Hepatocyte (in vitro differentiated cells): ENCODE measurements at regions not wholly inside any gene's neighbourhood (a gene's known extent, or its start where the extent isn't known, plus 50 kb on each side); places are given as distances from the start of the nearest gene placed in this dataset.

ENCODE experiments used
- DNase-seq: peaks from one replicate; pipeline ENCODE4 v3.0.0-alpha.2; 2016; ENCODE audit warnings: low spot score
- H2AFZ ChIP-seq: fragments of 200-600 bp; sonication (generic); 2 replicates; pipeline ENCODE4 v1.6.0; 2016; ENCODE audit warnings: antibody characterized with exemption, mild to moderate bottlenecking
- H3K27ac ChIP-seq: fragments of 200-600 bp; sonication (generic); 2 replicates; pipeline ENCODE4 v1.5.1; 2016; ENCODE audit warnings: mild to moderate bottlenecking
- H3K27me3 ChIP-seq: fragments of 200-600 bp; sonication (generic); 2 replicates; pipeline ENCODE4 v1.6.1; 2016
- H3K36me3 ChIP-seq: fragments of 200-600 bp; sonication (generic); replicated peaks from 2 replicates; pipeline ENCODE4 v1.5.1; 2016; ENCODE audit warnings: low read depth; ENCODE audit not compliant: insufficient read depth
- H3K4me1 ChIP-seq: fragments of 200-600 bp; sonication (generic); 2 replicates; pipeline ENCODE4 v1.5.1; 2016; ENCODE audit warnings: mild to moderate bottlenecking, moderate library complexity; ENCODE audit not compliant: insufficient read depth
- H3K4me2 ChIP-seq: fragments of 200-600 bp; sonication (generic); 2 replicates; pipeline ENCODE4 v1.6.0; 2016
- H3K4me3 ChIP-seq: fragments of 200-600 bp; sonication (generic); 2 replicates; pipeline ENCODE4 v1.5.1; 2016; ENCODE audit warnings: mild to moderate bottlenecking
- H3K79me2 ChIP-seq: fragments of 200-600 bp; sonication (generic); 2 replicates; pipeline ENCODE4 v1.6.0; 2017; ENCODE audit warnings: mild to moderate bottlenecking
- H3K9me2 ChIP-seq: fragments of 200-600 bp; sonication (generic); replicated peaks from 2 replicates; pipeline ENCODE4 v1.6.0; 2017; ENCODE audit warnings: mild to moderate bottlenecking; ENCODE audit not compliant: insufficient read depth
- H3K9me3 ChIP-seq: fragments of 200-600 bp; sonication (generic); 2 replicates; pipeline ENCODE4 v1.5.1; 2016; ENCODE audit warnings: low read depth, mild to moderate bottlenecking
- H4K20me1 ChIP-seq: fragments of 200-600 bp; sonication (generic); 2 replicates; pipeline ENCODE4 v1.6.0; 2016; ENCODE audit warnings: mild to moderate bottlenecking; ENCODE audit not compliant: insufficient read depth, poor library complexity, severe bottlenecking
- CTCF ChIP-seq: fragments of 200-600 bp; sonication (generic); IDR thresholded peaks from 2 replicates; pipeline ENCODE4 v1.5.1; 2016; ENCODE audit warnings: antibody characterized with exemption, mild to moderate bottlenecking; ENCODE audit not compliant: poor library complexity
- EZH2 ChIP-seq: fragments of 200-600 bp; sonication (generic); IDR thresholded peaks from 2 replicates; pipeline ENCODE4 v1.6.1; 2016; ENCODE audit warnings: antibody characterized with exemption, mild to moderate bottlenecking, borderline replicate concordance
- EZH2phosphoT487 ChIP-seq: fragments of 200-600 bp; sonication (generic); IDR thresholded peaks from one replicate; pipeline ENCODE4 v1.6.1; 2018; ENCODE audit warnings: antibody characterized with exemption, mild to moderate bottlenecking, low read depth, moderate library complexity; ENCODE audit not compliant: unreplicated experiment, severe bottlenecking
- WGBS: methylation state at CpG from one replicate; pipeline ENCODE4 v1.1.6; 2016; ENCODE audit warnings: low lambda C conversion rate; ENCODE audit errors: missing lambda C conversion rate; 5-methylcytosine and 5-hydroxymethylcytosine counted together

DNA sequence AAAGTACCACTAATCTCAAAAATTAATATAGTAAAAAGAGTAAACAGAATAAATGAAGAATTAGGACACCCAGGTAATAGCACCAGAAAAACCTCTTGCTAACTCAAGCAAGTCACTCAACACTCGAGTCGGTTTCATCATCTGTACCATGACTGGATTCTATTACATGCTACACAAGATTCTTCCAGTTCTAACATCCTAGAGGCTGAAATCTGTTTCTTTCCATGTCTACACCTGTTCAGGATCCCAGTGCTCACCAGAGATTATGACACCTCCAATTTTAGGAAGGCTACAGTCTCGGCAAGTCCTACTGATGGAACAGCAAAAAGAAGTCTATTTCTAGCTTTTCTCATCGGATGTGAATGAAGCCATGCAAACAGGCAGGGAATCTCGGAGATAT lies 95.3 kb upstream of the ANK3 start:
- H3K4me2 ChIP-seq = no peak overlapping the region
- no peak for DNase-seq
- no peaks in the 10 kb centered on the region for H4K20me1 ChIP-seq
- H3K36me3 ChIP-seq = no peaks in the 10 kb centered on the region
- TF ChIP-seq EZH2 (no peak), EZH2phosphoT487 (no peak), CTCF (no peak)
- H3K4me3 ChIP-seq = no peak overlapping the region
- H3K79me2 ChIP-seq = no peaks in the 10 kb centered on the region
- H3K9me2 ChIP-seq = no peaks in the 10 kb centered on the region
- H3K4me1 ChIP-seq = peaks cover 14% of the 10 kb centered on the region
- no peaks in the 10 kb centered on the region for H3K27me3 ChIP-seq
- WGBS = 93% methylated on average over 5 of the region's 5 CpGs
- H3K27ac ChIP-seq = no peak overlapping the region
- H3K9me3 ChIP-seq = no peaks in the 10 kb centered on the region
- no peak overlapping the region for H2AFZ ChIP-seq

DNA sequence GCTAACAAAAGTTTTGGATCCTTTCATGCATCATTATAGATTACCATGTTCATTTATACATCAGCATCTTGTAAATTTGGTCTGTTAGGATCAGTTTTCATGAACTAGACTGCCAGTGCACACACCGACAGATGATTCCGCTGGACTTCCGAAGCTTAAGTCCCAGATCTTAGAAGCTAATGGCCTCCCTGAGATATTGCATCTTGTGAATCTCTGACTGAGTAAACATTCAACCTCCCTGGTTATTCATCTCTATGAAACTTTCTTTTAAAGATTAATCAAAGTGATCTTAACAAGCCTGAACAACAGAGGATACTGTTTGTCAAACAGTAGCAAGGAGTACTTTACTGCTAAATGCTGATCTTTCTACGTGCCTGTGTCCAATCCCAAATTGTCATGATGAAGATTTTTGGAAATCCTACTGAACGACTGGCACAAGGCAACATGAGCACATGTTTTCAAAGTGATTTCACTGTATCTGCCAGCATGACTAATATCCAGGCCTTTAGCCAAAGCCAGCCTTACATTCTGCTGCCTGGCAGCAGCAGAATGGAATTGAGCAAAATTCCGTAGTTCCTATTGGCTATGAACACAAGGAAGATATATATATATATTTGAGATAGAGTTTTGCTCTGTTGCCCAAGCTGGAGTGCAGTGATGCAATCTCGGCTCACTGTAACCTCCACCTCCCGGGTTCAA lies 91.3 kb upstream of the ANK3 start:
- Histone ChIP-seq H3K27ac (peak overlapping the region; percentile 6), H3K9me2 (no peaks in the 10 kb centered on the region), H2AFZ (peak overlapping the region; percentile 1), H3K4me1 (peaks cover 18% of the 10 kb centered on the region), H3K79me2 (no peaks in the 10 kb centered on the region), H3K4me3 (no peak overlapping the region), H4K20me1 (no peaks in the 10 kb centered on the region), H3K9me3 (no peaks in the 10 kb centered on the region), H3K36me3 (no peaks in the 10 kb centered on the region), H3K4me2 (peak overlapping the region; percentile 54), H3K27me3 (no peaks in the 10 kb centered on the region)
- DNase-seq = peak; percentile 60
- TF ChIP-seq EZH2phosphoT487 (no peak), EZH2 (no peak), CTCF (no peak)
- WGBS = 40% methylated on average over 8 of the region's 8 CpGs

DNA sequence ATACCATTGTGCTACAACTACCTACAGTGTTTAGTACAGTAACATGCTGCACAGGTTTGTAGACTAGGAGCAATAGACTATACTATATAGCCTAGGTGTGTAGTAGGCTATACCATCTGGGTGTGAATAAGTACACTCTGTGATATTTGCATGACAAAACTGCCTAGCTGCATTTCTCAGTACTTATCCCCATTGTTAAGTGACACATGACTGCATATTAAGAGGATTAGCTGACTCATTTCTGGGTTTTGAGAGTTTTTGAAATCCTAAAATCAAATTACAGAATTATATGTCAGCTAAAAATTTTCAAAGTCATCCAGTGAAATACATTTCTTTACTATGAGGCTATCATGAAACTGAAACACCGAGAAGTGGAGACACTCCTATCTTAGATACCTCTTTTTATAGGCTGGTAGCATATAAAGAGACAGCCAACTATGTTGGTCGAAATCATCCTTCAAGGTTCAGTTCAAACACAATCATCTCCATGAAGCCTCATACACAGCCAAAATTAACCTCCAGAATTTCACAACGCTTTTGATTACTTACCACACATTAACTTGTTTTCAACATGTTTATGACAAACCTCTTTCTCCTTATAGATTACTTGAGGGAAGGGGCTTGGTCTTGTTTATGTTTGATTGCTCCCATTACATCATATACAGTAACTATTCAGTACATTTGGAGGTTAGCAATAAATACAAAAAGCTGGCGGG lies 89.8 kb upstream of the ANK3 start:
- Histone ChIP-seq H3K4me3 (no peak overlapping the region), H3K36me3 (no peaks in the 10 kb centered on the region), H2AFZ (no peak overlapping the region), H3K79me2 (no peaks in the 10 kb centered on the region), H3K27me3 (no peaks in the 10 kb centered on the region), H3K9me3 (no peaks in the 10 kb centered on the region), H3K4me1 (peaks cover 18% of the 10 kb centered on the region), H3K27ac (no peak overlapping the region), H3K4me2 (no peak overlapping the region), H4K20me1 (no peaks in the 10 kb centered on the region), H3K9me2 (no peaks in the 10 kb centered on the region)
- 91% methylated on average over 4 of the region's 4 CpGs for WGBS
- DNase-seq = no peak
- TF ChIP-seq EZH2 = no peak
- no peak for TF ChIP-seq CTCF
- no peak for TF ChIP-seq EZH2phosphoT487
